Superior temporal gyrus (tissue), 1 donor: ENCODE measurements at regions not wholly inside any gene's neighbourhood (a gene's known extent, or its start where the extent isn't known, plus 50 kb on each side); places are given as distances from the start of the nearest gene placed in this dataset.
"Not testable (repeated sequence)": the region's sequence is repeated elsewhere in the genome, so short reads cannot be mapped to it uniquely, and the experiment has no call there.

Source experiments
- DNase-seq: peaks from one replicate; pipeline ENCODE4 v3.0.0-alpha.2; 2016; ENCODE audit errors: extremely low spot score

- DNase-seq, result no peak
These were observed 559.0 kb downstream of the GALC start for GRCh38 chr14:87434011-87434410.

GRCh38 chr14:87432698-87433097, 560.3 kb downstream of the GALC start:
- no peak for DNase-seq

- no peak for DNase-seq
These were observed 562.2 kb downstream of the GALC start for GRCh38 chr14:87430810-87431209.

DNA sequence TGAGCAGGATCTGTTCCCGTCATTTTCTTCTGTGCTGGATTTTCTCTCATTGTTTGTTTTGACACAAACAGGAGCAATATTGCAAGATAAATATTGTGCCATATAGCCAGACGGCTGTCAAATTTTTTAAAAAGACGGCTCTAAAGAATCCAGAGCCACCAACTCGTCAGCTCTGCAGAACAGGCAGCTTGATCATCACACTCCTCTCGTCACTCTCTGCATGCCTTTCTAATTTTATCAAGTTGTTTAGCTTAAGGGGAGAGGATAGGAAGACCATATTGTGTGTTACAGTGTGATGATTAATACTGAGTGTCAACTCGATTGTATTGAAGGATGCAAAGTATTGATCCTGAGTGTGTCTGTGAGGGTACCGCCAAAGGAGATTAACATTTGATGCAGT, 562.8 kb downstream of the GALC start:
- no peak for DNase-seq

DNA sequence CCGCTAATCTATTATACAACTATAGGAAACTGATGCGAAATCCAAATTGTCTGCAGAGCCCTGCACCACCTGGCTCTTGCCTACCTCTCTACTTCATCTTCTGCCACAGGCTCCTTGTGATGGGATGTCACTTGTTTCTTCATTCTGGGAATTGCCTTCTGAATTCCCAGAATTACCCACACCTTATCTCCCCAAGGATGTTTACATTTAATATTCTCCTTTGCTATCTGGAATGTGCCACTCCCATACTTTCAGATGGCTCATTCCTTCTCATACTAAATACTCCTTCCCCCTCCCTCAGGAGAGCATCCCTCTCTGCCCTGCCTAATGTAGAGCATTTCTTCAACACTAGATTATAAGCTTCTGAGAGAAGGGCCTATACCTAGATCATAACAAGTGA, 573.1 kb downstream of the GALC start:
- DNase-seq, result no peak

DNA sequence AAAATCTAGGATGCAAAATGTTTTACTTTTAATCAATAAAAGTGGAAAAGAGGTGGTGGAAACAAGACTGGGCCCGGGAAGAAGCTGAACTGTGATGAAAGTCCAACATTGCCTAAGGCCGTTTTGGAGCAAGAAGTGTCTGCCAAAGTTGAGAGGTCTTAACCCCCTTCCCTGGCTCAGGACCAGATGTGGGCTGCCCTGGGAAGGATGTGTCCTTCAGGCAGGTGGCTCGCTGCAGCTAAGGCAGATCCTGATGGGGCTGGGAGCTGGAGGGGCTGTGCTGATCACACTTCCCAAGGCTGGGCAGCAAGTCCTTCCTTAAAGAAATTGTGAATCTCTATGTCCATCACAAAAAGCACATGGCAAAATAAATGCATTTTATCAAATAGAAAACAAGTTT, 581.6 kb downstream of the GALC start:
- no peak for DNase-seq

DNA sequence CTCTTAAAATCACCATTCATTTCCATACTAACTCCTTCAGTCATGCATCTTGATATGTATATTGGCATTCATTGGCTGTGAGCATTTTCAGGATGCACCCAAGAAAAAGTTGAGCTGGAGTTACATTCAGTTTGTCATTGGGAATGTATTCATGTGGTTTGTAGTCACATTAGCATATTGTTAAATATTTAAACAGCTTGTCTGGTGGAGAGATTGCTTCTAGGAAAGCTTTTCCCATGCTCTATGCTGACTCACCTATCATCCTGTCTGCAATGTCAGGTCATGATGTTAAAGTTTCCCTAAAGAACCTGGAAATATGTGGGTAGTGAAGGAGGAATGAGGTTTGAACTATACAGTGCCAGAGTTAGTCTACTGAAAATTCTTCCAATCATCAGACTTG, 583.6 kb downstream of the GALC start:
- no peak for DNase-seq

GRCh38 chr14:87407344-87407743, 585.6 kb downstream of the GALC start:
- no peak for DNase-seq

- peak; percentile 34 for DNase-seq
These were observed 587.4 kb downstream of the GALC start for GRCh38 chr14:87405563-87405962.

GRCh38 chr14:87397499-87397898, 595.5 kb downstream of the GALC start:
- no peak for DNase-seq

DNA sequence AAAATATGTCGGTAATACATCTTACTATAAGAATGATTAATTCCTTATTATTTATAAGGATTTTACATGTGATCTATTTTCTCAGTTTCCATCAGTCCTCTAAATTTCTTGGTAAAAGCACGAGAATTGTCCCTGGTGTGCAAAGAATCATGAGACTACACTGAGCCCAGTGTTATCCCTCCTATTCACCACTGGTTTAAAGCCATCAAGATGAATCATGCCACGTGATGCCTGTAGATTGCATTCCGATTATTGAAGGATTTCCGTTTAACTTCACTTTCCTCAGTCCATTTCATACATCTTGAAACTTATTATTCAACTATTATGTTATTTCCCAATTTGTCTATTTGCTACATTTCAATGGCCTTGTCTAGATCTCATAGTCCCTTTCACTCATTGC, 601.9 kb downstream of the GALC start:
- DNase-seq, result no peak

- no peak for DNase-seq
These were observed 604.0 kb downstream of the GALC start for GRCh38 chr14:87388946-87389345.

DNA sequence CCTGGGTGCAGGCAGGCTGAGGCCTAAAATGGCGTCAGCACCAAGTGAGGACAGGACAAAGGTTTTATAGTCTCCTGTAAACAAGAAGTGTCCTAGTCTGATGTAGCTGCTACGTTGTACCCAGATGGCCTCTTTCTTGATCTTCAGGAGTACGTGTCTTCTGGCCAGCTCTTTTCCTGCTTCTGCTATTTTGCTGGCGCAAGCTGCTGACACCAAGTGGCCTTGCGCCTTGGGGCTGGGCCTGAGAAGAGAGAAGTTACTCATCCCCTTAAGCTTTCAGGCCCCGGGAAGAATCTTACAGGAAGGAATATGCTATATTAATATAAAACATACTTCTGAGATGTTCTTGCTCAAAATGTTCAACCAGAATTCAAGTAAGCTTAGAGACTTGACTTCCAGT, 605.2 kb downstream of the GALC start:
- DNase-seq, result no peak

- no peak for DNase-seq
These were observed 606.5 kb downstream of the GALC start for GRCh38 chr14:87386524-87386923.

GRCh38 chr14:87380054-87380453, 612.9 kb downstream of the GALC start:
- DNase-seq, result no peak

GRCh38 chr14:87368751-87369150, 624.2 kb downstream of the GALC start:
- no peak for DNase-seq

- not testable (repeated sequence) for DNase-seq
These were observed 632.7 kb downstream of the GALC start for GRCh38 chr14:87360246-87360645.

GRCh38 chr14:87351007-87351406, 642.0 kb downstream of the GALC start:
- no peak for DNase-seq

DNA sequence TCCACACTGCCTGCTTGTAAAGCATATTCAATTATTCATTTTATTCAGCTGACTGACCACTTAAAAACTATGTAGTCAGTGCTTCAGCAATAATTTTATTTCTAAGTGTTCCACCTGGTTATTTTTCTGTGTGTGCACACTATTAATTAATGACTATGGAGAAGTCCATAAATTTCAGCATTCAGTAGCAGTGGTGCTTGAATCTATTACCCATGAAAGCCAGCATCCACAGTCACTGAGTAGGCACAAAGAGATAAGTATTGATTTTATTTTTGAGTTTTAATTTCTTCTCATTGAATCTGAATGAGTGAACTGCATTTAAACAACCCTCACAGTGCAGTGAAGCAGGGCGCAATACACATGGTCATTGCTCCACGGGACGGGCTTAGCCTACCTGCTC, 643.1 kb downstream of the GALC start:
- no peak for DNase-seq

GRCh38 chr14:87343652-87344051, 649.3 kb downstream of the GALC start:
- DNase-seq, result no peak

GRCh38 chr14:87334997-87335685, 657.8 kb downstream of the GALC start:
- no peak for DNase-seq

DNA sequence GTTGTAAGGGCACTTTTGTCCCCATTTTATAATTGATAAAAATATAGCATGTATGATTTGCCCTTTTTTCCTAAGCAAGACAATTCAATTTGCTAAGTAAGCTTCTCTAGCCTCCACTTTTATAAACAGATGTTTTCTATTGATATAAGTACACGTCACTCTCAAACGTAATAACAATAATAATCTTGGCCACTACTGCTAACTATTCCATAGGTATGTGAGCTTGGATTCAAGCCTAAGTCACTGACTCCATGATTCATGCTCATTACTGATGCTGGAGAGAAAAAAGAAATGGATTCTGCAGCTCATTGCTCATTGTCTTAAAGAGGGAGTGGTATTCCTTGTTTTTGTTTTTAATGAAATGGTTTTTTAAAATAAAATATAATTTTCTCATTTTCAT, 661.0 kb downstream of the GALC start:
- no peak for DNase-seq

- no peak for DNase-seq
These were observed 667.2 kb downstream of the GALC start for GRCh38 chr14:87325741-87326140.

- DNase-seq, result no peak
These were observed 669.8 kb downstream of the GALC start for GRCh38 chr14:87323191-87323590.
